K562 (cell line): ENCODE measurements at regions not wholly inside any gene's neighbourhood (a gene's known extent, or its start where the extent isn't known, plus 50 kb on each side); places are given as distances from the start of the nearest gene placed in this dataset.

Experiments
- CHD1 ChIP-seq: fragments of 200-600 bp; sonication (generic); IDR thresholded peaks from one replicate; pipeline ENCODE4 v1.6.1; 2012; ENCODE audit warnings: mild to moderate bottlenecking, moderate library complexity, low read length, inconsistent platforms
- FOXK2 ChIP-seq, 2 experiments: fragments of 450-650 bp; IDR thresholded peaks in 1 of 2; conservative IDR thresholded peaks in 1 of 2; 2 replicates each; pipeline ENCODE4 v1.6.1; 2016; ENCODE audit warnings: low read depth in 2 of 2, mild to moderate bottlenecking in 1 of 2
- GTF2F1 ChIP-seq: IDR thresholded peaks from 2 replicates; pipeline ENCODE4 v1.6.1; 2011; ENCODE audit warnings: low read depth, low read length, improper control_type of control experiment
- NCOA4 ChIP-seq: fragments of 450-650 bp; IDR thresholded peaks from 2 replicates; pipeline ENCODE4 v1.6.1; 2018; ENCODE audit warnings: mild to moderate bottlenecking; ENCODE audit not compliant: partially characterized antibody
- POLR3A ChIP-seq: IDR thresholded peaks from 2 replicates; pipeline ENCODE4 v1.6.1; 2011; ENCODE audit warnings: borderline replicate concordance, mild to moderate bottlenecking, moderate library complexity; ENCODE audit not compliant: insufficient read length, insufficient read depth; ENCODE audit errors: extremely low read depth
- SREBF2 ChIP-seq: sonication (generic); formaldehyde crosslinking; IDR thresholded peaks from 2 replicates; pipeline ENCODE4 v1.4.0; 2020; ENCODE audit warnings: mild to moderate bottlenecking, missing genetic modification reagents
- ZNF274 ChIP-seq: IDR thresholded peaks from 2 replicates; pipeline ENCODE4 v1.6.1; 2011; ENCODE audit warnings: low read depth, mild to moderate bottlenecking, low read length, moderate library complexity, borderline replicate concordance
- TF ChIP-seq, protein P1 (sequence below), 2 experiments: fragments of 200-800 bp in 1 of 2; sonication (Bioruptor generic) in 1 of 2; sonication (generic) in 1 of 2; formaldehyde crosslinking in 1 of 2; IDR thresholded peaks in 1 of 2; conservative IDR thresholded peaks in 1 of 2; 2 replicates each; pipeline versions ENCODE4 v1.5.0 to v1.6.1; 2016 to 2020; ENCODE audit warnings: missing compliant biosample characterization in 1 of 2, missing genetic modification characterization in 1 of 2, missing genetic modification reagents in 1 of 2
- TF ChIP-seq, protein P2 (sequence below): fragments of 250-450 bp; sonication (Bioruptor Pico); IDR thresholded peaks from 2 replicates; pipeline ENCODE4 v1.5.0; 2020; ENCODE audit warnings: mild to moderate bottlenecking

DNA sequence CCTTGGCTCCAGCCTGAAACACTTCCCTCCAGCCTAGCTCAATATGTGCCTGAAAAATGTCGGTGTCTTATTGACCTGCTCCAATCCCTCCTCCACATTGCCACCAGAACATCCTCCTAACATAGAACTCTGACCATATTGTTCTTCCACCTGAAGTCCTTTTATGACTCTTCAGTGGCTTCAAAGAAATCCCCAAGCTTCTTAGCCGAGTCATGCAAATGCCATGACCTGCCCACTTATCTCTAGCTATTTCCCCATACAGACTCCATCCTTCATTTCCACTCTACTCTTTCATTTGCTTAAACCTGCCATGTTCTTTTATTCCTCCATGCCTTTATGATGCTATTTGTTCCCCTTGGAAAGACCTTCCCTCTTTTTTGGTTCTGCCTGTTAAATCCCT is 568.6 kb downstream of the ETNK1 start:
- TF ChIP-seq ZNF274 (no peak), FOXK2 (conservative IDR thresholded peaks at IDR 0.05 in 1 of 2, IDR thresholded peaks at IDR 0.05 in 1 of 2; ENCODE audit: low read depth in 2 of 2) (no peak), SREBF2 (no peak), NCOA4 (no peak), POLR3A (no peak), GTF2F1 (no peak), CHD1 (no peak)
- TF ChIP-seq, protein P1, sequence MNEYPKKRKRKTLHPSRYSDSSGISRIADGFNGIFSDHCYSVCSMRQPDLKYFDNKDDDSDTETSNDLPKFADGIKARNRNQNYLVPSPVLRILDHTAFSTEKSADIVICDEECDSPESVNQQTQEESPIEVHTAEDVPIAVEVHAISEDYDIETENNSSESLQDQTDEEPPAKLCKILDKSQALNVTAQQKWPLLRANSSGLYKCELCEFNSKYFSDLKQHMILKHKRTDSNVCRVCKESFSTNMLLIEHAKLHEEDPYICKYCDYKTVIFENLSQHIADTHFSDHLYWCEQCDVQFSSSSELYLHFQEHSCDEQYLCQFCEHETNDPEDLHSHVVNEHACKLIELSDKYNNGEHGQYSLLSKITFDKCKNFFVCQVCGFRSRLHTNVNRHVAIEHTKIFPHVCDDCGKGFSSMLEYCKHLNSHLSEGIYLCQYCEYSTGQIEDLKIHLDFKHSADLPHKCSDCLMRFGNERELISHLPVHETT (CRISPR knock-in tag; conservative IDR thresholded peaks at IDR 0.05 in 1 of 2, IDR thresholded peaks at IDR 0.05 in 1 of 2): no peak
- TF ChIP-seq, protein P2, sequence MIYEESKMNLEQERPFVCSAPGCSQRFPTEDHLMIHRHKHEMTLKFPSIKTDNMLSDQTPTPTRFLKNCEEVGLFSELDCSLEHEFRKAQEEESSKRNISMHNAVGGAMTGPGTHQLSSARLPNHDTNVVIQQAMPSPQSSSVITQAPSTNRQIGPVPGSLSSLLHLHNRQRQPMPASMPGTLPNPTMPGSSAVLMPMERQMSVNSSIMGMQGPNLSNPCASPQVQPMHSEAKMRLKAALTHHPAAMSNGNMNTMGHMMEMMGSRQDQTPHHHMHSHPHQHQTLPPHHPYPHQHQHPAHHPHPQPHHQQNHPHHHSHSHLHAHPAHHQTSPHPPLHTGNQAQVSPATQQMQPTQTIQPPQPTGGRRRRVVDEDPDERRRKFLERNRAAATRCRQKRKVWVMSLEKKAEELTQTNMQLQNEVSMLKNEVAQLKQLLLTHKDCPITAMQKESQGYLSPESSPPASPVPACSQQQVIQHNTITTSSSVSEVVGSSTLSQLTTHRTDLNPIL (CRISPR knock-in tag): no peak
